ENCODE measurements at regions not wholly inside any gene's neighbourhood (a gene's known extent, or its start where the extent isn't known, plus 50 kb on each side); places are given as distances from the start of the nearest gene placed in this dataset.

GRCh38 chr2:105540642-105541041 lies 141.8 kb upstream of the FHL2 start:
- TF ChIP-seq POLR2A (IDR thresholded peaks at IDR 0.05) (no peak), CTCF (IDR thresholded peaks at IDR 0.05) (no peak)
